Heart right ventricle (tissue), 16 donors: ENCODE measurements at regions not wholly inside any gene's neighbourhood (a gene's known extent, or its start where the extent isn't known, plus 50 kb on each side); places are given as distances from the start of the nearest gene placed in this dataset.

Source experiments
- ATAC-seq, 8 donors: fragments of 200-7000 bp; cut with Tn5 transposase; one replicate each; pipeline ENCODE4 v1.9.1; 2020; ENCODE audit warnings: mild to moderate bottlenecking in 8 of 8, moderate library complexity in 8 of 8, moderate number of reproducible peaks in 1 of 8
- DNase-seq, 2 donors: peaks; one replicate each; pipeline ENCODE4 v3.0.0-alpha.2; 2020
- H3K27ac ChIP-seq, 10 donors: fragments of 200-600 bp; sonication (generic) in 2 of 10; one replicate each; pipeline versions ENCODE4 v1.5.0 to v1.8.0; 2020 to 2022; ENCODE audit warnings: mild to moderate bottlenecking in 3 of 10
- H3K27me3 ChIP-seq, 7 donors: fragments of 200-600 bp; one replicate each; pipeline ENCODE4 v1.8.0; 2021 to 2022; ENCODE audit warnings: mild to moderate bottlenecking in 2 of 7
- H3K36me3 ChIP-seq, 9 donors: fragments of 200-600 bp; sonication (generic) in 1 of 9; one replicate each; pipeline versions ENCODE4 v1.5.0 to v1.8.0; 2020 to 2022; ENCODE audit warnings: mild to moderate bottlenecking in 2 of 9
- H3K4me1 ChIP-seq, 9 donors: fragments of 200-600 bp; sonication (generic) in 1 of 9; one replicate each; pipeline versions ENCODE4 v1.5.0 to v1.8.0; 2020 to 2022; ENCODE audit warnings: mild to moderate bottlenecking in 4 of 9
- H3K4me3 ChIP-seq, 10 donors: fragments of 200-600 bp; sonication (generic) in 2 of 10; one replicate each; pipeline versions ENCODE4 v1.5.0 to v1.8.0; 2020 to 2022; ENCODE audit warnings: mild to moderate bottlenecking in 7 of 10, moderate library complexity in 2 of 10
- H3K9me3 ChIP-seq, 11 donors: fragments of 200-600 bp in 10 of 11; sonication (generic) in 2 of 11; one replicate each; pipeline versions ENCODE4 v1.5.0 to v1.8.0; 2013 to 2022; ENCODE audit warnings: mild to moderate bottlenecking in 2 of 11, control low read depth in 1 of 11, moderate library complexity in 1 of 11
- WGBS, 2 donors: extraction: QIAGEN DNeasy Blood & Tissue Kit; methylation state at CpG; one replicate each; pipeline ENCODE4 v1.1.7; 2013; ENCODE audit warnings: inconsistent platforms in 1 of 2; 5-methylcytosine and 5-hydroxymethylcytosine counted together
- intact Hi-C, 10 donors: fragments of 100-400 bp; cut with DNase I; formaldehyde crosslinking; loops; one replicate each; pipeline versions ENCODE4 v1.11.1 to v1.14.2; 2022
- TF ChIP-seq, protein P1 (sequence below), 9 donors: fragments of 200-600 bp; sonication (generic) in 2 of 9; IDR thresholded peaks; one replicate each; pipeline versions ENCODE4 v1.5.0 to v1.8.0; 2021 to 2022; ENCODE audit warnings: antibody characterized with exemption in 9 of 9, mild to moderate bottlenecking in 5 of 9, moderate library complexity in 1 of 9
- donor health status: Arrhythmogenic right ventricular cardiomyopathy.
- donor health status: ischemic (EF 13 %, LVEDD 7.1; RV severe dilation, severe dysfunction).
- donor health status: healthy with polysubstance abuse.
- donor health status: DM: no; HTN: yes; CAD: no.
- donor health status: DM: no; HTN: no; CAD: no.
- donor health status: ischemic (EF 25% LVEDD 6.9; RV normal size, moderate dysfunction).
- donor health status: ischemic (EF 25% LVEDD 5.7; RV mildly dilated, moderate dysfunction).
- donor health status: healthy.
- donor health status: DM: yes; HTN: yes; CAD: no.
- donor health status: Ischemic cardiomyopathy.
- donor health status: ischemic (EF 35%, LVEDD 5.7; RV mildly dilated, moderate dysfunction).
- donor health status: nonischemic (EF 11% LVEDD 7.7; RV severe dilation, severe dysfunction).
- donor health status: DM: yes; HTN: yes; CAD: no.
- donor health status: PGD.
- donor health status: ischemic (EF 29% LVEDD 5.4; RV normal size, mild dysfunction).
- donor health status: nonischemic (EF 23%, LVEDD 6.1; RV moderate dilation, normal function).

DNA sequence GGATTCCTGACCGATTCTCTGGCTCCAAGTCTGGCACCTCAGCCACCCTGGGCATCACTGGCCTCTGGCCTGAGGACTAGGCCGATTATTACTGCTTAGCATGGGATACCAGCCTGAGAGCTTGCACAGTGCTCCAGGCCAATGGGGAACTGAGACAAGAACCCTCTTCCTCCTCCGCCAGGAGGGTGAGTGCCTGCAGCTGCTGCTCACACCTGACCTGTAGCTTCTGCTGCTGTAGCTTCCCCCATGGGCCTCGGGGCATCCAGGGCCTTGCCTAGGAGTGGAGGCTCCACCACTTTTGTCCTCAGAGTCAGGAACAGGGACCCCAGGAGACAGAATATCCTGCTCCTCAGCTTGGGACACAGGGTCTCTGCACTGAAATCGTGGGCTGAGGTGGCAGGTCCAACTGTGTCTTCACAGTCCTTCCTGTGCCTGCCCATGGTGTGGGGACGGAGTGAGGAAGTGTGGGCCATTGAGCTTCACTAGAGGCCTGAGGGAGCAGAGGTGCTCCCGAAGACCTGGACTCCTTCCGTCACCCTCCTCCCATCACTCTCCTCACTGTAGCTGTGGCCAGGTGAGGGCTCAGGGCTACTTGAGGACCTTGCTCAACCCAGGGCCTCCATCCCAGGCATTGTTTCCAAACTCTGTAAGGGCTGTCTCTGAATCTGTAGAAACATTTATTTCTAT lies 103.8 kb downstream of the ZNF280B start:
- H3K27ac ChIP-seq: no peak overlapping the region
- intact Hi-C loops: no loop called here
- H3K27me3 ChIP-seq: peaks cover 0 to 36% (median 21%) of the 10 kb centered on the region in 7 donors
- no peaks in the 10 kb centered on the region for H3K36me3 ChIP-seq
- TF ChIP-seq, protein P1, sequence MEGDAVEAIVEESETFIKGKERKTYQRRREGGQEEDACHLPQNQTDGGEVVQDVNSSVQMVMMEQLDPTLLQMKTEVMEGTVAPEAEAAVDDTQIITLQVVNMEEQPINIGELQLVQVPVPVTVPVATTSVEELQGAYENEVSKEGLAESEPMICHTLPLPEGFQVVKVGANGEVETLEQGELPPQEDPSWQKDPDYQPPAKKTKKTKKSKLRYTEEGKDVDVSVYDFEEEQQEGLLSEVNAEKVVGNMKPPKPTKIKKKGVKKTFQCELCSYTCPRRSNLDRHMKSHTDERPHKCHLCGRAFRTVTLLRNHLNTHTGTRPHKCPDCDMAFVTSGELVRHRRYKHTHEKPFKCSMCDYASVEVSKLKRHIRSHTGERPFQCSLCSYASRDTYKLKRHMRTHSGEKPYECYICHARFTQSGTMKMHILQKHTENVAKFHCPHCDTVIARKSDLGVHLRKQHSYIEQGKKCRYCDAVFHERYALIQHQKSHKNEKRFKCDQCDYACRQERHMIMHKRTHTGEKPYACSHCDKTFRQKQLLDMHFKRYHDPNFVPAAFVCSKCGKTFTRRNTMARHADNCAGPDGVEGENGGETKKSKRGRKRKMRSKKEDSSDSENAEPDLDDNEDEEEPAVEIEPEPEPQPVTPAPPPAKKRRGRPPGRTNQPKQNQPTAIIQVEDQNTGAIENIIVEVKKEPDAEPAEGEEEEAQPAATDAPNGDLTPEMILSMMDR (IDR thresholded peaks at IDR 0.05): no peak
- DNase-seq: no peak
- H3K4me3 ChIP-seq: no peak overlapping the region
- H3K9me3 ChIP-seq: no peaks in the 10 kb centered on the region
- H3K4me1 ChIP-seq: peaks cover 0 to 6% (median 0%) of the 10 kb centered on the region in 9 donors
- ATAC-seq: no peak
- 68 to 74% methylated on average over 8 of the region's 8 CpGs for WGBS, 2 donors

DNA sequence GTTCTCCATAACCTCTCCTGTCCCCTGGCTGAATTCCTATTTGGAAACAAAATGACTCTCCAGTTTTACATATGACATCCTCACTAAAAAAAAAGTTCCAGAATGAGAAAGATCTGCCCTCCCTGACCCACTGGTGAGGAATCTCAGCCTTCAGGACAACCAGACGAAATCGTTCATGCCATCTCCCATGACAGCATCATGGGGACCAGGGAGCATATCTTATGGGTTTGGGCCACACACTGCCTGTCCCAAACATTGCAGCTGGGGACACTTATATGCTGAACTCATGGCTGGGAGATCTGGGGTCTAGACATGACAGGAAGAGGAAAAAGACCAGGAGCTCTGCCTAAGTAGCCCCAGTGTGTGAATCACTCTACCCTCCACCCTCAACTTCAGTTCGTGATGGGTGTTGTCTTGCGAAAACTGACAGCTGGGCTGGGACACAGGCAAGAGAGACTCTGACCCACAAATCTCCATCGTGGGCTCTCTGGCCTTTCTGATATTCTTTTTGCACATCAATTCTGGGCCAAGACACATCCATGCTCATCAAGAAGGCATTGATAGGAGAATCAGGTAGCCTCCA lies 102.0 kb downstream of the ZNF280B start:
- H3K4me3 ChIP-seq: no peak overlapping the region

DNA sequence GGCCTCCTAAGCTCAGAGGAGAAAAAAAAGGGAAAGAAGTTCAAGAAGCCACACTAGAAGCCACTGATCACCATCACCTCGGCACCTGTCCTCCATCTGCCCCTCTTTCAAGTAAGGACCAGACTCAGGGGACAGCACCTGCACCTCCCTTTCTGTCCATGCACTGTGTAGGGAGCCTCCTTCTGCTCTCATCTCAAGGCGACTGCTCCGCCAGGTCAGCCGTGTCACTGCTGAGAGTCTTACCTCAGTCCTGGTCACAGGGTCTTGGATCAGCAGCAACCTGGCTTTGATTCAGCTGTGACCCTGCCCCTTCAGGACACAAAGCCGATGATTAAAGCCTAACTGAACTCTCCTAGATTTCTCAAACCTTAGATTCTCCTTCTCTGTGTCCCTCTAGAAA lies 101.5 kb downstream of the ZNF280B start:
- intact Hi-C loops: no loop called here
- WGBS, 2 donors: 68 to 70% methylated on average over 5 of the region's 5 CpGs
- Histone ChIP-seq H3K36me3 (no peaks in the 10 kb centered on the region), H3K4me3 (no peak overlapping the region), H3K27ac (no peak overlapping the region), H3K27me3 (peaks cover 0 to 36% (median 21%) of the 10 kb centered on the region in 7 donors), H3K4me1 (peaks cover 0 to 15% (median 0%) of the 10 kb centered on the region in 9 donors), H3K9me3 (peaks cover 0 to 4% (median 0%) of the 10 kb centered on the region in 11 donors)
- no peak for ATAC-seq
- TF ChIP-seq, protein P1 (IDR thresholded peaks at IDR 0.05): no peak
- DNase-seq: no peak

More for the DNA sequence above, 102.0 kb downstream of the ZNF280B start:
- H3K27ac ChIP-seq: no peak overlapping the region
- TF ChIP-seq, protein P1 (IDR thresholded peaks at IDR 0.05): no peak
- ATAC-seq (no peak), DNase-seq (no peak)
- H3K27me3 ChIP-seq: peaks cover 0 to 36% (median 21%) of the 10 kb centered on the region in 7 donors
- peaks cover 0 to 15% (median 0%) of the 10 kb centered on the region in 9 donors for H3K4me1 ChIP-seq
- no peaks in the 10 kb centered on the region for H3K36me3 ChIP-seq
- intact Hi-C loops: no loop called here
- no peaks in the 10 kb centered on the region for H3K9me3 ChIP-seq
- 63 to 64% methylated on average over 5 of the region's 5 CpGs for WGBS, 2 donors

DNA sequence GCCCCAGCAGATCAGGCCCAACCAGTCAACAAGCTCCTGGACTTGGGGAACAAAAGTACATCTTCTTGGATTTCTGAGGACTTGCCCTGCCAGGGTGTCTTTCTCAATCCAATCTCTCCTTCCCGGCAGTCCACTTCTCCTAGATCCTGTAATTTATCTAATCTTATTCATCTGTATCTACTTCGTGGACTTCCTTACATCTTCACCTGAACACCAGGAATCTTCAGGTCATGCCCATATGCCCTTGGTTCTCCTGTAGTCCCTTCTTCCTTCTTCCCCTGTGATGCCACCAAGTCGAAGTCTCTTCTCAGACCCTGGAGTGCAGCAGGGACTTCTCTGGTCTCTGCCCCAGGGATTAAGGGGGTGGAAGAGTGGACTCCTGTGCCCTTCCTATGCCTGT lies 100.3 kb downstream of the ZNF280B start:
- Histone ChIP-seq H3K4me1 (peaks cover 0 to 15% (median 0%) of the 10 kb centered on the region in 9 donors), H3K27me3 (peaks cover 0 to 39% (median 21%) of the 10 kb centered on the region in 7 donors), H3K9me3 (peaks cover 0 to 16% (median 2%) of the 10 kb centered on the region in 11 donors), H3K27ac (no peak overlapping the region), H3K36me3 (no peaks in the 10 kb centered on the region), H3K4me3 (no peak overlapping the region)
- no peak for ATAC-seq
- TF ChIP-seq, protein P1 (IDR thresholded peaks at IDR 0.05): no peak
- WGBS, 2 donors: 56 to 58% methylated on average over 3 of the region's 3 CpGs
- DNase-seq: no peak
- intact Hi-C loops: no loop called here
